Esophagus (tissue), 2 donors: ENCODE measurements at regions not wholly inside any gene's neighbourhood (a gene's known extent, or its start where the extent isn't known, plus 50 kb on each side); places are given as distances from the start of the nearest gene placed in this dataset.

Experiments
- H3K27ac ChIP-seq, 2 donors: one replicate each; pipeline ENCODE4 v1.5.1; 2013; ENCODE audit warnings: low read depth in 2 of 2, mild to moderate bottlenecking in 2 of 2, inconsistent platforms in 1 of 2, low read length in 1 of 2, moderate library complexity in 1 of 2
- H3K27me3 ChIP-seq, 2 donors: one replicate each; pipeline ENCODE4 v1.6.1; 2013; ENCODE audit warnings: low read length in 2 of 2, control low read depth in 1 of 2, mild to moderate bottlenecking in 1 of 2; ENCODE audit not compliant: insufficient read depth in 2 of 2, control insufficient read depth in 1 of 2
- H3K36me3 ChIP-seq, 2 donors: one replicate each; pipeline ENCODE4 v1.6.1; 2013; ENCODE audit warnings: low read length in 1 of 2; ENCODE audit not compliant: control insufficient read depth in 2 of 2, insufficient read depth in 2 of 2
- H3K4me1 ChIP-seq, 2 donors: one replicate each; pipeline ENCODE4 v1.6.1; 2013; ENCODE audit warnings: low read length in 1 of 2; ENCODE audit not compliant: control insufficient read depth in 2 of 2, insufficient read depth in 2 of 2
- H3K4me3 ChIP-seq, 2 donors: one replicate each; pipeline ENCODE4 v1.5.1; 2013; ENCODE audit warnings: low read length in 2 of 2, mild to moderate bottlenecking in 2 of 2, low read depth in 1 of 2, moderate library complexity in 1 of 2
- H3K9me3 ChIP-seq, 2 donors: one replicate each; pipeline ENCODE4 v1.6.1; 2013; ENCODE audit warnings: mild to moderate bottlenecking in 2 of 2, low read depth in 1 of 2, low read length in 1 of 2, moderate library complexity in 1 of 2; ENCODE audit not compliant: control insufficient read depth in 2 of 2, insufficient read depth in 1 of 2
- WGBS, 2 donors: extraction: QIAGEN DNeasy Blood & Tissue Kit; methylation state at CpG; one replicate each; pipeline ENCODE4 v1.1.7; 2013; 5-methylcytosine and 5-hydroxymethylcytosine counted together
- donor health status: healthy with polysubstance abuse.
- donor health status: Bipolar disorder and iron deficiency.

DNA sequence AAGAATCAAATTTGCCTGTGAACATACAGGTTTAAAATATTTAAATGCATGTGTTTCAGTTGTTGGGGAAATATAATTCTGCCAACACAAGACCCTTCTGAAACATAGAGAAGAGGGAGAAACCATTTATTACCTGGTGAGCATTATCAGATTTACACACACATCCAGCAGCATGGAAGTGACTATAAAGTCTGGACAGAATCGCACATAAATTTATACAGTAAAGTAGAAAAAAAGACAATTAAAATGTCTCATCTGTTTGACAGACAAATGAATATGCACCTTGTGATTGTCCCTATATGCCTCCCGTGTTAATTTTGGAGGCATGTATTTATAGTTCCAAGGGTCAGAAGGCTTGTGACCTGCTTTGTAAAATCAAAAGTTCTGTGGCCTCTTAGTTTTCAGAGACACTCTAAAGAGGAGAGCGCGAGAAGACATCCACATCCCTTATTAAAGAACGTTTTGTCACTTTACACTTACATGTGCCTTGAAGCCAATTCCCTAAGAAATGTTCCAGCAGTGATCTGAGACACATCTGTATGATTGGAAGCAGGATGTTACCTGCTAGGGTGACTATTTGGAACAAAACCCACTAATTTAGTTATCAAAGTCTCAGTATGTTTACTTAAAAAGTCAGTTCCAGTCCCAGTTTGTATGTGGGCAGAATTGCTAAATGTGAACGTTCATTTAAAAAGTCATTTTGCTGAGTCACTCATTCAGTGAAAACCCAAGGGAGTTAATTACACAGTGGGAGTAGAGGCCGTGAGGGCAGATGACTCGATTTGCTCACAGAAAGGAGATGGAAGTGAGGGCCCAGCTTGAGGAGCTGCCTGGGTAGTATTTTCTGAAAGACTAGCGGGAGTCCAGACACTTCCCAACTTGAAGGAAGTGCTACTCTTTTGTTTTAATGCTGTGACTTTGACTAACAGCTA is 527.6 kb upstream of the MEX3C start:
- Histone ChIP-seq H3K36me3 (no peaks in the 10 kb centered on the region), H3K27me3 (no peaks in the 10 kb centered on the region), H3K27ac (no peak overlapping the region), H3K4me3 (no peak overlapping the region), H3K9me3 (no peaks in the 10 kb centered on the region), H3K4me1 (no peaks in the 10 kb centered on the region)
- WGBS, 2 donors: 60 to 63% methylated on average over 9 of the region's 9 CpGs

DNA sequence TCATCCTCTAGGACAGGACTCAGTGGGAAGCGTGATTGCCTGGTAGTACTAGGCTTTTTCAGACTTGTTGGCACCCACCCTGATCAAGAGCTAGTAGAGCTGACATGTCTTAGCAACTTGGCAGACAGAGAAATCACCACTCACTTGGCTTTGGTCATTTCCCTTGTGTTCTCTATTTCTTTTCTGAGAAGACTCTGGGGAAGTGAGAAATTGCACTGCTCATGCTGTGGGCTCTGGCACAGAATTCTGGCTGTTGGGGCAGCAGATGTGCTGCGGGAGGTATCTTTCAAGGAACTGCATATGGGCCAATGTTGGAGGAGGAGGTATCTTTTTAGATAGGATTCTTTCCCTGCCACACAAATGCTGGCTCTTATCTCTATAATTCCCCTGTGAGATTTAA is 529.1 kb upstream of the MEX3C start:
- 79 to 86% methylated on average over 2 of the region's 2 CpGs for WGBS, 2 donors

GRCh38 chr18:51727780-51728179 is 530.3 kb upstream of the MEX3C start:
- H3K36me3 ChIP-seq: no peaks in the 10 kb centered on the region
- H3K27me3 ChIP-seq: no peaks in the 10 kb centered on the region
- no peak overlapping the region for H3K4me3 ChIP-seq
- H3K4me1 ChIP-seq: no peaks in the 10 kb centered on the region
- H3K27ac ChIP-seq: no peak overlapping the region
- no peaks in the 10 kb centered on the region for H3K9me3 ChIP-seq

More for the DNA sequence above, 529.1 kb upstream of the MEX3C start:
- Histone ChIP-seq H3K9me3 (no peaks in the 10 kb centered on the region), H3K27ac (no peak overlapping the region), H3K27me3 (no peaks in the 10 kb centered on the region), H3K36me3 (no peaks in the 10 kb centered on the region), H3K4me3 (no peak overlapping the region), H3K4me1 (no peaks in the 10 kb centered on the region)

- Histone ChIP-seq H3K27ac (no peak overlapping the region), H3K4me1 (no peaks in the 10 kb centered on the region), H3K27me3 (no peaks in the 10 kb centered on the region), H3K36me3 (no peaks in the 10 kb centered on the region), H3K4me3 (no peak overlapping the region), H3K9me3 (no peaks in the 10 kb centered on the region)
- WGBS, 2 donors: 69 to 78% methylated on average over 4 of the region's 4 CpGs
Observed at GRCh38 chr18:51731070-51731469, 533.6 kb upstream of the MEX3C start.

- H3K4me3 ChIP-seq: no peak overlapping the region
- WGBS, 2 donors: 81 to 83% methylated on average over 3 of the region's 3 CpGs
- H3K27me3 ChIP-seq: no peaks in the 10 kb centered on the region
- H3K9me3 ChIP-seq: no peaks in the 10 kb centered on the region
- no peaks in the 10 kb centered on the region for H3K36me3 ChIP-seq
- H3K27ac ChIP-seq: no peak overlapping the region
- no peaks in the 10 kb centered on the region for H3K4me1 ChIP-seq
Observed at GRCh38 chr18:51734576-51734975, 537.1 kb upstream of the MEX3C start.

DNA sequence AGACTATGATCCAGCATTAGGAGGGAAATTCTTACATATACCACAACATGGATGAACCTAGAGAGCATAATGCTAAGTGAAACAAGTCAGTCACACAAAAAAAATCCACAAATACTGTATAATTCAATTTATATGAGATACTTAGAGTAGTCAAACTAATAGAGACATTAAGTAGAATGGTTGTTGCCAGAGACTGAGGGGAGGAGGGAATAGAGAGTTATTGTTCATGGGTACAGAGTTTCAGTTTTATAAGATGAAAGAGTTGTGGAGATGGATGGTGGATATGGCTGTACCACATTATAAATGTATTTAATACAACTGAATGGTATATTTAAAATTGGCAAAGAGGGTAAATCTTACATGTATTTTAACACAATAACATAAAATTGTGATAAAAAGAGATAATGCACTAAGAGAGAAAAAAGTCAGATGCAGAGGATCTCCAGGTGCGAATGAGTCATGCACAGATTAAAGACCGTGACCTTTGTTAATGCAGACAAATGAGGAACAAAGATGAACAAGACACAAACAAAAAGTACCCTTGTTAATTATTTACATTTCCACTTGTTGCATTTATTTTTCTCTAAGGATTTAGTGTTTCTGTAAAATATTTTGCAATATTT is 541.7 kb upstream of the MEX3C start:
- no peaks in the 10 kb centered on the region for H3K27me3 ChIP-seq
- 84 to 85% methylated on average over 2 of the region's 2 CpGs for WGBS, 2 donors
- H3K4me3 ChIP-seq: no peak overlapping the region

GRCh38 chr18:51751901-51752300 is 554.4 kb upstream of the MEX3C start:
- H3K9me3 ChIP-seq: no peaks in the 10 kb centered on the region
- H3K4me3 ChIP-seq: no peak overlapping the region
- H3K27me3 ChIP-seq: no peaks in the 10 kb centered on the region
- no peak overlapping the region for H3K27ac ChIP-seq
- no peaks in the 10 kb centered on the region for H3K4me1 ChIP-seq
- H3K36me3 ChIP-seq: no peaks in the 10 kb centered on the region
- 77 to 80% methylated on average over 4 of the region's 4 CpGs for WGBS, 2 donors

More for the DNA sequence above, 541.7 kb upstream of the MEX3C start:
- H3K27ac ChIP-seq: no peak overlapping the region
- H3K36me3 ChIP-seq: no peaks in the 10 kb centered on the region
- no peaks in the 10 kb centered on the region for H3K9me3 ChIP-seq
- no peaks in the 10 kb centered on the region for H3K4me1 ChIP-seq

DNA sequence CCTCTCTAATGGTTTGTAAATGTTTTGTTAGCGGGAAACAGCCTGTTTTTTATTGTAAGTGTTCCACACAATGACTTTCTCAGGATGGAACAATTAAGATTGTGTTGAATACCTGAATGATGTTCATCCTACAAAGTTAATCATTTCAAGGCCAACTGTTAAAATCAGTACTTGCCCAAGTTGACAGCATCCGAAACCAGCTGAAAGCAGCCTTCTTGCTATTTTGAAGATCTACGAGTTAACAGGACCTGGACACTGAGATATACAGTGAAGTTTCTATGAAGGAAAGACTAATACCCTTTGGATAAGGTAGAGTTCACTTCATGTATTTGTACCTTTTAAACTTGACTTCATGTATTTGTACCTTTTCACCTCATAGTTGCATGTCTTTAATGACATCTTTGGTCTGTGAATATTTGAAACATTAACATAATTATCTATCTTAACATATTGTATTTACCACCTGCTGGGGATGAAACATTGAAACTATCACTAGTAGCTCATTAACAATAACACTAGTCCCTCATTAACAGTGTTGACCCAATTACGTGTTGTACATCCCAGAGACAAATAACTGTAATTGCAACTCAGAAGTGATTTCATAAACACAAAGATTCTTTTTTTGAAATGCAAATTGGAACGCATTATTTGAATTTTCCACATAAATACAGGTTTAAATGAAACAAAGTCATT is 556.0 kb upstream of the MEX3C start:
- 78 to 79% methylated on average over 5 of the region's 5 CpGs for WGBS, 2 donors
- Histone ChIP-seq H3K27ac (no peak overlapping the region), H3K27me3 (no peaks in the 10 kb centered on the region), H3K4me1 (no peaks in the 10 kb centered on the region), H3K36me3 (no peaks in the 10 kb centered on the region), H3K9me3 (no peaks in the 10 kb centered on the region), H3K4me3 (no peak overlapping the region)

- Histone ChIP-seq H3K36me3 (no peaks in the 10 kb centered on the region), H3K9me3 (no peaks in the 10 kb centered on the region), H3K4me1 (no peaks in the 10 kb centered on the region), H3K27ac (no peak overlapping the region), H3K4me3 (no peak overlapping the region), H3K27me3 (no peaks in the 10 kb centered on the region)
- WGBS, 2 donors: 67 to 72% methylated on average over 4 of the region's 4 CpGs
Observed at GRCh38 chr18:51754566-51754965, 557.1 kb upstream of the MEX3C start.
